HepG2 (cell line): ENCODE measurements at regions not wholly inside any gene's neighbourhood (a gene's known extent, or its start where the extent isn't known, plus 50 kb on each side); places are given as distances from the start of the nearest gene placed in this dataset.
A peak's percentile ranks its signal among the peaks of the same experiment; 100 is the strongest.

Experiments
- CCAR2 ChIP-seq: fragments of 200-400 bp; formaldehyde crosslinking; optimal IDR thresholded peaks from 2 replicates; pipeline ENCODE3; 2018; ENCODE audit warnings: low read depth, mild to moderate bottlenecking, low read length, moderate library complexity
- HNF4A ChIP-seq: sonication (generic); formaldehyde crosslinking; IDR thresholded peaks from 2 replicates; pipeline ENCODE4 v1.4.0; 2020; ENCODE audit warnings: missing genetic modification reagents
- MIXL1 ChIP-seq: IDR thresholded peaks from 2 replicates; pipeline ENCODE4 v1.6.1; 2016
- MTF1 ChIP-seq: sonication (generic); formaldehyde crosslinking; IDR thresholded peaks from 2 replicates; pipeline ENCODE4 v1.5.0; 2020; ENCODE audit warnings: missing genetic modification reagents
- MYC ChIP-seq: sonication (generic); formaldehyde crosslinking; IDR thresholded peaks from 2 replicates; pipeline ENCODE4 v1.9.0; 2021; ENCODE audit warnings: missing genetic modification reagents, borderline replicate concordance
- NFE2L2 ChIP-seq: fragments of 150-350 bp; IDR thresholded peaks from 2 replicates; pipeline ENCODE4 v1.6.1; 2014; ENCODE audit warnings: low read length
- PHF20 ChIP-seq: sonication (generic); formaldehyde crosslinking; IDR thresholded peaks from 2 replicates; pipeline ENCODE4 v1.5.0; 2020; ENCODE audit warnings: mild to moderate bottlenecking, missing genetic modification reagents
- PHF5A ChIP-seq: IDR thresholded peaks from one replicate; pipeline ENCODE4 v1.6.1; 2018; ENCODE audit warnings: low read depth, missing genetic modification reagents; ENCODE audit not compliant: unreplicated experiment
- PRPF4 ChIP-seq: fragments of 200-400 bp; formaldehyde crosslinking; IDR thresholded peaks from 2 replicates; pipeline ENCODE4 v1.6.1; 2016; ENCODE audit warnings: low read length, low read depth; ENCODE audit not compliant: poor library complexity, severe bottlenecking
- RARG ChIP-seq: sonication (generic); formaldehyde crosslinking; IDR thresholded peaks from 2 replicates; pipeline ENCODE4 v1.4.0; 2020; ENCODE audit warnings: low read depth, mild to moderate bottlenecking, missing genetic modification reagents
- RFXANK ChIP-seq: IDR thresholded peaks from 2 replicates; pipeline ENCODE4 v1.6.1; 2016
- WIZ ChIP-seq: sonication (generic); formaldehyde crosslinking; IDR thresholded peaks from 2 replicates; pipeline ENCODE4 v1.5.1; 2020; ENCODE audit warnings: mild to moderate bottlenecking, missing genetic modification reagents
- ZBTB21 ChIP-seq: sonication (generic); formaldehyde crosslinking; IDR thresholded peaks from 2 replicates; pipeline ENCODE4 v1.4.0; 2020; ENCODE audit warnings: missing genetic modification reagents
- ZFY ChIP-seq: sonication (generic); formaldehyde crosslinking; IDR thresholded peaks from 2 replicates; pipeline ENCODE4 v1.4.0; 2020; ENCODE audit warnings: missing genetic modification reagents
- ZKSCAN5 ChIP-seq: sonication (generic); formaldehyde crosslinking; IDR thresholded peaks from 2 replicates; pipeline ENCODE4 v1.5.1; 2020; ENCODE audit warnings: mild to moderate bottlenecking, missing genetic modification reagents
- ZNF224 ChIP-seq: sonication (generic); formaldehyde crosslinking; IDR thresholded peaks from 2 replicates; pipeline ENCODE4 v1.5.0; 2020; ENCODE audit warnings: mild to moderate bottlenecking, missing genetic modification reagents
- ZNF30 ChIP-seq: sonication (generic); formaldehyde crosslinking; IDR thresholded peaks from 2 replicates; pipeline ENCODE4 v1.5.0; 2020; ENCODE audit warnings: mild to moderate bottlenecking, missing genetic modification reagents
- ZNF713 ChIP-seq: sonication (generic); formaldehyde crosslinking; IDR thresholded peaks from 2 replicates; pipeline ENCODE4 v1.4.0; 2020; ENCODE audit warnings: mild to moderate bottlenecking, missing genetic modification reagents
- ZNF776 ChIP-seq: sonication (generic); formaldehyde crosslinking; IDR thresholded peaks from 2 replicates; pipeline ENCODE4 v1.4.0; 2020; ENCODE audit warnings: mild to moderate bottlenecking, missing genetic modification reagents
- ZNF790 ChIP-seq: sonication (generic); formaldehyde crosslinking; IDR thresholded peaks from 2 replicates; pipeline ENCODE4 v1.8.0; 2022; ENCODE audit warnings: missing genetic modification reagents, mild to moderate bottlenecking, borderline replicate concordance
- ZSCAN31 ChIP-seq: sonication (generic); formaldehyde crosslinking; IDR thresholded peaks from 2 replicates; pipeline ENCODE4 v1.5.0; 2020; ENCODE audit warnings: low read depth, mild to moderate bottlenecking, missing genetic modification reagents
- TF ChIP-seq, protein P1 (sequence below): sonication (generic); formaldehyde crosslinking; IDR thresholded peaks from 2 replicates; pipeline ENCODE4 v1.5.0; 2020; ENCODE audit warnings: mild to moderate bottlenecking, missing genetic modification reagents
- TF ChIP-seq, protein P2 (sequence below): sonication (generic); formaldehyde crosslinking; conservative IDR thresholded peaks from 2 replicates; pipeline ENCODE4 v1.8.0; 2022; ENCODE audit warnings: mild to moderate bottlenecking, moderate library complexity, missing genetic modification reagents
- TF ChIP-seq, protein P3 (sequence below): IDR thresholded peaks from 2 replicates; pipeline ENCODE4 v1.6.1; 2012; ENCODE audit warnings: low read depth, low read length, improper control_type of control experiment
- TF ChIP-seq, protein P4 (sequence below): sonication (generic); formaldehyde crosslinking; IDR thresholded peaks from 2 replicates; pipeline ENCODE4 v1.4.0; 2020; ENCODE audit warnings: mild to moderate bottlenecking, missing genetic modification reagents

GRCh38 chr2:42978175-42978886 lies 185.9 kb upstream of the HAAO start (continued):
- TF ChIP-seq ZNF30 (CRISPR knock-in tag) (0 out of 2 replicates have a peak, but pooled peaks have one; percentile 13), NFE2L2 (no peak), RFXANK (CRISPR knock-in tag) (no peak), ZNF790 (CRISPR knock-in tag) (peak; percentile 81; the same call in 1 of the 2 replicates), ZFY (peak; percentile 96), ZNF776 (CRISPR knock-in tag) (no peak), ZSCAN31 (CRISPR knock-in tag) (peak; percentile 98), RARG (CRISPR knock-in tag) (peak; percentile 45; the same call in 1 of the 2 replicates), MTF1 (CRISPR knock-in tag) (no peak), WIZ (CRISPR knock-in tag) (peak; percentile 86), PRPF4 (no peak), MIXL1 (CRISPR knock-in tag) (peak; percentile 98), ZKSCAN5 (CRISPR knock-in tag) (peak; percentile 45), CCAR2 (peak; percentile 33), ZNF224 (CRISPR knock-in tag) (0 out of 2 replicates have a peak, but pooled peaks have one; percentile 95), HNF4A (CRISPR knock-in tag) (peak; percentile 90), PHF5A (CRISPR knock-in tag) (peak; percentile 68), ZBTB21 (CRISPR knock-in tag) (0 out of 2 replicates have a peak, but pooled peaks have one; percentile 19), ZNF713 (no peak), PHF20 (CRISPR knock-in tag) (no peak; the same call in 1 of the 2 replicates), MYC (peak; percentile 98)
- TF ChIP-seq, protein P1, sequence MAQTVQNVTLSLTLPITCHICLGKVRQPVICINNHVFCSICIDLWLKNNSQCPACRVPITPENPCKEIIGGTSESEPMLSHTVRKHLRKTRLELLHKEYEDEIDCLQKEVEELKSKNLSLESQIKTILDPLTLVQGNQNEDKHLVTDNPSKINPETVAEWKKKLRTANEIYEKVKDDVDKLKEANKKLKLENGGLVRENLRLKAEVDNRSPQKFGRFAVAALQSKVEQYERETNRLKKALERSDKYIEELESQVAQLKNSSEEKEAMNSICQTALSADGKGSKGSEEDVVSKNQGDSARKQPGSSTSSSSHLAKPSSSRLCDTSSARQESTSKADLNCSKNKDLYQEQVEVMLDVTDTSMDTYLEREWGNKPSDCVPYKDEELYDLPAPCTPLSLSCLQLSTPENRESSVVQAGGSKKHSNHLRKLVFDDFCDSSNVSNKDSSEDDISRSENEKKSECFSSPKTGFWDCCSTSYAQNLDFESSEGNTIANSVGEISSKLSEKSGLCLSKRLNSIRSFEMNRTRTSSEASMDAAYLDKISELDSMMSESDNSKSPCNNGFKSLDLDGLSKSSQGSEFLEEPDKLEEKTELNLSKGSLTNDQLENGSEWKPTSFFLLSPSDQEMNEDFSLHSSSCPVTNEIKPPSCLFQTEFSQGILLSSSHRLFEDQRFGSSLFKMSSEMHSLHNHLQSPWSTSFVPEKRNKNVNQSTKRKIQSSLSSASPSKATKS (CRISPR knock-in tag): peak; percentile 96; the same call in 1 of the 2 replicates
- TF ChIP-seq, protein P2, sequence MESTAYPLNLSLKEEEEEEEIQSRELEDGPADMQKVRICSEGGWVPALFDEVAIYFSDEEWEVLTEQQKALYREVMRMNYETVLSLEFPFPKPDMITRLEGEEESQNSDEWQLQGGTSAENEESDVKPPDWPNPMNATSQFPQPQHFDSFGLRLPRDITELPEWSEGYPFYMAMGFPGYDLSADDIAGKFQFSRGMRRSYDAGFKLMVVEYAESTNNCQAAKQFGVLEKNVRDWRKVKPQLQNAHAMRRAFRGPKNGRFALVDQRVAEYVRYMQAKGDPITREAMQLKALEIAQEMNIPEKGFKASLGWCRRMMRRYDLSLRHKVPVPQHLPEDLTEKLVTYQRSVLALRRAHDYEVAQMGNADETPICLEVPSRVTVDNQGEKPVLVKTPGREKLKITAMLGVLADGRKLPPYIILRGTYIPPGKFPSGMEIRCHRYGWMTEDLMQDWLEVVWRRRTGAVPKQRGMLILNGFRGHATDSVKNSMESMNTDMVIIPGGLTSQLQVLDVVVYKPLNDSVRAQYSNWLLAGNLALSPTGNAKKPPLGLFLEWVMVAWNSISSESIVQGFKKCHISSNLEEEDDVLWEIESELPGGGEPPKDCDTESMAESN: peak; percentile 86
- TF ChIP-seq, protein P3, sequence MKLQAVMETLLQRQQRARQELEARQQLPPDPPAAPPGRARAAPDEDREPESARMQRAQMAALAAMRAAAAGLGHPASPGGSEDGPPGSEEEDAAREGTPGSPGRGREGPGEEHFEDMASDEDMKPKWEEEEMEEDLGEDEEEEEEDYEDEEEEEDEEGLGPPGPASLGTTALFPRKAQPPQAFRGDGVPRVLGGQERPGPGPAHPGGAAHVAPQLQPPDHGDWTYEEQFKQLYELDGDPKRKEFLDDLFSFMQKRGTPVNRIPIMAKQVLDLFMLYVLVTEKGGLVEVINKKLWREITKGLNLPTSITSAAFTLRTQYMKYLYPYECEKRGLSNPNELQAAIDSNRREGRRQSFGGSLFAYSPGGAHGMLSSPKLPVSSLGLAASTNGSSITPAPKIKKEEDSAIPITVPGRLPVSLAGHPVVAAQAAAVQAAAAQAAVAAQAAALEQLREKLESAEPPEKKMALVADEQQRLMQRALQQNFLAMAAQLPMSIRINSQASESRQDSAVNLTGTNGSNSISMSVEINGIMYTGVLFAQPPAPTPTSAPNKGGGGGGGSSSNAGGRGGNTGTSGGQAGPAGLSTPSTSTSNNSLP: peak; percentile 52; the same call in 1 of the 2 replicates
- TF ChIP-seq, protein P4, sequence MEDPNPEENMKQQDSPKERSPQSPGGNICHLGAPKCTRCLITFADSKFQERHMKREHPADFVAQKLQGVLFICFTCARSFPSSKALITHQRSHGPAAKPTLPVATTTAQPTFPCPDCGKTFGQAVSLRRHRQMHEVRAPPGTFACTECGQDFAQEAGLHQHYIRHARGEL: no peak
